ENCODE measurements at regions not wholly inside any gene's neighbourhood (a gene's known extent, or its start where the extent isn't known, plus 50 kb on each side); places are given as distances from the start of the nearest gene placed in this dataset.
A peak's percentile ranks its signal among the peaks of the same experiment; 100 is the strongest.

- no peak overlapping the region for H3K4me3 ChIP-seq (ENCODE audit: low read depth, low read length)
- TF ChIP-seq, protein P1, sequence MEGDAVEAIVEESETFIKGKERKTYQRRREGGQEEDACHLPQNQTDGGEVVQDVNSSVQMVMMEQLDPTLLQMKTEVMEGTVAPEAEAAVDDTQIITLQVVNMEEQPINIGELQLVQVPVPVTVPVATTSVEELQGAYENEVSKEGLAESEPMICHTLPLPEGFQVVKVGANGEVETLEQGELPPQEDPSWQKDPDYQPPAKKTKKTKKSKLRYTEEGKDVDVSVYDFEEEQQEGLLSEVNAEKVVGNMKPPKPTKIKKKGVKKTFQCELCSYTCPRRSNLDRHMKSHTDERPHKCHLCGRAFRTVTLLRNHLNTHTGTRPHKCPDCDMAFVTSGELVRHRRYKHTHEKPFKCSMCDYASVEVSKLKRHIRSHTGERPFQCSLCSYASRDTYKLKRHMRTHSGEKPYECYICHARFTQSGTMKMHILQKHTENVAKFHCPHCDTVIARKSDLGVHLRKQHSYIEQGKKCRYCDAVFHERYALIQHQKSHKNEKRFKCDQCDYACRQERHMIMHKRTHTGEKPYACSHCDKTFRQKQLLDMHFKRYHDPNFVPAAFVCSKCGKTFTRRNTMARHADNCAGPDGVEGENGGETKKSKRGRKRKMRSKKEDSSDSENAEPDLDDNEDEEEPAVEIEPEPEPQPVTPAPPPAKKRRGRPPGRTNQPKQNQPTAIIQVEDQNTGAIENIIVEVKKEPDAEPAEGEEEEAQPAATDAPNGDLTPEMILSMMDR (IDR thresholded peaks at IDR 0.05; ENCODE audit: low read depth, low read length, missing control alignments): no peak
- DNase-seq (ENCODE audit: low read depth): peak; percentile 83
Measured at GRCh38 chrX:39755143-39756032, 342.4 kb downstream of the BCOR start.

DNA sequence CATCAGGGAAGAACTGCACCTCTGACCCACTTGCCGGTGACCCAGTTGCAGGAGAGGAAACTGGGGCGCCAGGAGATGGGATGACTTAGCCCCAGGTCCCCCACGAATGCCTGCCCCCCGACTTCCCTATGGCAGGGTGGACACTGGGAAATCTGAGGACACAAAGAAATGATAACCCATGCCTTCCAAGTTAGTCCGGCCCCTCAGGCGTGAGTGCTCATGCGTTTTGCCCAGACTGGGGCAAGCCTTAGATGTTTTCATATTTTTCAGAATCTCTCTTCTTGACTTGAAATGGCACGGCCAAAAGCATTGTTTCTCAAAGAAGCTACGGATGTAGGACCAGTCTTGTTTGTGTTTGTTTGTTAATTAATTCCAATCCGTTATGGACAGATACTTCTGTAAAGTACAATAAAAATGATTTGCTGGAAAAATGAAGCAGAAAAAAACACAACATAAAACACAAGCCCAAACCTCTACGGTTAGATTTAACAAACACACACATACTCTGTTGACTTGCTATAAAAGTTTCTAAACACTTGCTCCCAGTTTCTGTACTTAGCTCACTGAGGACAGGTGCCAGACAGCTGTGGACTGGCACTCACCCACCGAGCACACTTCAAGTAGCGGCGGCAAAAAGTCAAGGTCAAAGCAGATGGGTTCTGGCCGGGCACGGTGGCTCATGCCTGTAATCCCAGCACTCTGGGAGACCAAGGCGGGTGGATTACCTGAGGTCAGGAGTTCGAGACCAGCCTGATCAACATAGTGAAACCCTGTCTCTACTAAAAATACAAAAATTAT is 341.5 kb downstream of the BCOR start:
- no peak overlapping the region for H3K4me3 ChIP-seq (ENCODE audit: low read depth, low read length)
- DNase-seq (ENCODE audit: low read depth): no peak
- TF ChIP-seq, protein P1 (IDR thresholded peaks at IDR 0.05; ENCODE audit: low read depth, low read length, missing control alignments): no peak
- in situ Hi-C loops (cut with HindIII; ENCODE audit: low sequenced_read_pairs): no loop called here

More at GRCh38 chrX:39755143-39756032, 342.4 kb downstream of the BCOR start:
- in situ Hi-C loops (cut with HindIII; ENCODE audit: low sequenced_read_pairs): no loop called here

- TF ChIP-seq, protein P1 (IDR thresholded peaks at IDR 0.05; ENCODE audit: low read depth, low read length, missing control alignments): no peak
Measured at GRCh38 chrX:39757971-39758370, 339.8 kb downstream of the BCOR start.

GRCh38 chrX:39758791-39759525 is 338.8 kb downstream of the BCOR start:
- H3K4me3 ChIP-seq (ENCODE audit: low read depth, low read length): no peak overlapping the region
- TF ChIP-seq, protein P1 (IDR thresholded peaks at IDR 0.05; ENCODE audit: low read depth, low read length, missing control alignments): no peak
- no peak for DNase-seq (ENCODE audit: low read depth)
- in situ Hi-C loops (cut with HindIII; ENCODE audit: low sequenced_read_pairs): no loop called here

More at GRCh38 chrX:39757971-39758370, 339.8 kb downstream of the BCOR start:
- in situ Hi-C loops (cut with HindIII; ENCODE audit: low sequenced_read_pairs): no loop called here
- peak; percentile 66 for DNase-seq (ENCODE audit: low read depth)
- no peak overlapping the region for H3K4me3 ChIP-seq (ENCODE audit: low read depth, low read length)

- in situ Hi-C loops (cut with HindIII; ENCODE audit: low sequenced_read_pairs): no loop called here
- TF ChIP-seq, protein P1 (IDR thresholded peaks at IDR 0.05; ENCODE audit: low read depth, low read length, missing control alignments): no peak
- H3K4me3 ChIP-seq (ENCODE audit: low read depth, low read length): no peak overlapping the region
- peak; percentile 56 for DNase-seq (ENCODE audit: low read depth)
Measured at GRCh38 chrX:39759526-39760224, 338.1 kb downstream of the BCOR start.
